ENCODE measurements at regions not wholly inside any gene's neighbourhood (a gene's known extent, or its start where the extent isn't known, plus 50 kb on each side); places are given as distances from the start of the nearest gene placed in this dataset.

DNA sequence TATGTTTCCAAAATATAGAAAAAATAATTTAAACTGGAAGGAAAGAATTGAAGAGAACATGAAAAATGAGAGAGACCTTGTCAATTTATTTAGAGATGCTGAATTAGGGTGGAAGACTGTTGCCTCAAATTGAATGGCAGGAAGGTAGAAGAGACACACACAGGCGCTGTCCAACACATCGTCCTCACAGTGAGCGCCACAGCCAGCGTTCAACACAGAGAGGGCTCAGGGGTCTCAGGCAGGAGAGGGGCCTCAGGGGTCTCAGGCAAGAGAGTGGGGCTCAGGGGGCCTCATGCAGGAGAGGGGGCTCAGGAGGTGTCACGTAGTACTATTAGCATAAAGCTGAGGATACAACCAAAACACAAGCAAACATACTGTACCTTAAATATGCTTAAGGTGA is 65.7 kb downstream of the TMEM18 start:
- Histone ChIP-seq H3K36me3 (ENCODE audit: control insufficient read depth in 2 of 2, extremely low read depth in 1 of 2, insufficient read depth in 1 of 2, low read length in 1 of 2) (no peaks in the 10 kb centered on the region), H3K4me1 (ENCODE audit: control insufficient read depth in 1 of 2, extremely low read depth in 1 of 2, insufficient read depth in 2 of 2, low read length in 2 of 2) (no peaks in the 10 kb centered on the region), H3K27me3 (replicated peaks in 1 of 2; ENCODE audit: control insufficient read depth in 2 of 2, extremely low read depth in 1 of 2, insufficient read depth in 2 of 2, low read length in 1 of 2) (peaks cover 0 to 17% of the 10 kb centered on the region in 2 experiments), H3K9me3 (no peaks in the 10 kb centered on the region), H3K27ac (ENCODE audit: low read length) (no peak overlapping the region), H3K4me3 (ENCODE audit: control insufficient read depth in 1 of 2, extremely low read depth in 1 of 2, low read length in 1 of 2) (no peak overlapping the region)
- H3K9me3 Mint-ChIP-seq = no peaks in the 10 kb centered on the region
- DNase-seq = no peak
- ATAC-seq (replicated peaks in 1 of 4) = no peak
- no peak overlapping the region for H3K27ac Mint-ChIP-seq
- H3K36me3 Mint-ChIP-seq = no peaks in the 10 kb centered on the region
- no peak overlapping the region for H3K4me3 Mint-ChIP-seq
- H3K27me3 Mint-ChIP-seq = peaks cover 13 to 26% of the 10 kb centered on the region in 2 donors
- 88% methylated on average over 4 of the region's 5 CpGs for WGBS (ENCODE audit: insufficient coverage)
- POLR2A ChIA-PET = no interaction called here
- no peaks in the 10 kb centered on the region for H3K4me1 Mint-ChIP-seq
- CTCF ChIA-PET = no interaction called here

DNA sequence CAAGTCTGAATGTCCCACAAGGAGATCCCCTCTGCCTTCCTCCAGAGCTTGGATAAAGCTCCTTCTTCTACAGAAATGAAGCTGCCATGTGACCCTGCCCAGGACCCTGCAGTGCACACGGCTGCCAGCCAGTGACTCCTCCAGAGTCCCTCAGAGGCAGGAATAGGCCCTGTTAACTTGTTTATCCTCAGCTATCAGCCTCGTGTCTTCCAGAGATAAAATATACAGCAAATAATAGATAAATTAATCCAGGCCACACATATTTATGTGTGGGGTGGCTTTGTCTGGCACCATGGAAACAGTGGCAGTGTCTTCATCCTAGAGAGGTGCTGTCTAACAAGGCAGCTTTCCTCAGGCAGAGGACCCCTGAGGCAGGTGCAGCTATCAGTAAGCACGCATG is 66.7 kb downstream of the TMEM18 start:
- no peaks in the 10 kb centered on the region for H3K9me3 Mint-ChIP-seq
- POLR2A ChIA-PET = no interaction called here
- H3K4me1 Mint-ChIP-seq = no peaks in the 10 kb centered on the region
- Histone ChIP-seq H3K4me1 (ENCODE audit: control insufficient read depth in 1 of 2, extremely low read depth in 1 of 2, insufficient read depth in 2 of 2, low read length in 2 of 2) (no peaks in the 10 kb centered on the region), H3K9me3 (no peaks in the 10 kb centered on the region), H3K36me3 (ENCODE audit: control insufficient read depth in 2 of 2, extremely low read depth in 1 of 2, insufficient read depth in 1 of 2, low read length in 1 of 2) (no peaks in the 10 kb centered on the region), H3K27ac (ENCODE audit: low read length) (no peak overlapping the region), H3K4me3 (ENCODE audit: control insufficient read depth in 1 of 2, extremely low read depth in 1 of 2, low read length in 1 of 2) (no peak overlapping the region), H3K27me3 (replicated peaks in 1 of 2; ENCODE audit: control insufficient read depth in 2 of 2, extremely low read depth in 1 of 2, insufficient read depth in 2 of 2, low read length in 1 of 2) (peaks cover 0 to 21% of the 10 kb centered on the region in 2 experiments)
- CTCF ChIA-PET = no interaction called here
- H3K27ac Mint-ChIP-seq = no peak overlapping the region
- H3K27me3 Mint-ChIP-seq = peaks cover 13 to 20% of the 10 kb centered on the region in 2 donors
- no peaks in the 10 kb centered on the region for H3K36me3 Mint-ChIP-seq
- WGBS (ENCODE audit: insufficient coverage) = 100% methylated on average over 1 of the region's 3 CpGs
- ATAC-seq (replicated peaks in 1 of 4) (no peak), DNase-seq (no peak)
- no peak overlapping the region for H3K4me3 Mint-ChIP-seq

DNA sequence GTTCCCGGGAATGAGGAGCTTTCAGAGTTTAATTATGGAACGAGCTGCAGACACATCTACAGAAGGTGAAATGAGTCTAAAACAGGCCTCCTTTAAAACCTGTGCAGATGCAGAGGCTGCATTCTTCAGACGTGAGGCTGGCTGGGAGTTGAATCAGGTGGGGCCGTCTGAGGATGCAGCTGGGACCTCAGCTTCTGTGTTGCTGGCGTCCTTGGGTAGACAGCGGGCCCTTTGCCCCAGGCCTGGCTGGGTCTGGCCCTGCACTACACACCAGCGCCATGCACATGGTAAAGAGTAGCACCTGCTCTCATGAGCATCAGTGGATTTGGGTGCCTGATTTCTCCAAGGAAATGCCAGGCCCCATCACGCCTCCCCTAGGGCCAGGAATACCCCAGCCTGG is 67.3 kb downstream of the TMEM18 start:
- Mint-ChIP-seq H3K36me3 (no peaks in the 10 kb centered on the region), H3K27ac (no peak overlapping the region), H3K4me1 (no peaks in the 10 kb centered on the region), H3K9me3 (no peaks in the 10 kb centered on the region), H3K27me3 (peaks cover 13 to 20% of the 10 kb centered on the region in 2 donors), H3K4me3 (no peak overlapping the region)
- 82% methylated on average over 6 of the region's 8 CpGs for WGBS (ENCODE audit: insufficient coverage)
- DNase-seq (no peak), ATAC-seq (replicated peaks in 1 of 4) (no peak)
- Histone ChIP-seq H3K4me3 (ENCODE audit: control insufficient read depth in 1 of 2, extremely low read depth in 1 of 2, low read length in 1 of 2) (no peak overlapping the region), H3K27me3 (replicated peaks in 1 of 2; ENCODE audit: control insufficient read depth in 2 of 2, extremely low read depth in 1 of 2, insufficient read depth in 2 of 2, low read length in 1 of 2) (peaks cover 0 to 21% of the 10 kb centered on the region in 2 experiments), H3K9me3 (no peaks in the 10 kb centered on the region), H3K36me3 (ENCODE audit: control insufficient read depth in 2 of 2, extremely low read depth in 1 of 2, insufficient read depth in 1 of 2, low read length in 1 of 2) (no peaks in the 10 kb centered on the region), H3K27ac (ENCODE audit: low read length) (no peak overlapping the region), H3K4me1 (ENCODE audit: control insufficient read depth in 1 of 2, extremely low read depth in 1 of 2, insufficient read depth in 2 of 2, low read length in 2 of 2) (no peaks in the 10 kb centered on the region)
- POLR2A ChIA-PET = no interaction called here
- CTCF ChIA-PET = no interaction called here

DNA sequence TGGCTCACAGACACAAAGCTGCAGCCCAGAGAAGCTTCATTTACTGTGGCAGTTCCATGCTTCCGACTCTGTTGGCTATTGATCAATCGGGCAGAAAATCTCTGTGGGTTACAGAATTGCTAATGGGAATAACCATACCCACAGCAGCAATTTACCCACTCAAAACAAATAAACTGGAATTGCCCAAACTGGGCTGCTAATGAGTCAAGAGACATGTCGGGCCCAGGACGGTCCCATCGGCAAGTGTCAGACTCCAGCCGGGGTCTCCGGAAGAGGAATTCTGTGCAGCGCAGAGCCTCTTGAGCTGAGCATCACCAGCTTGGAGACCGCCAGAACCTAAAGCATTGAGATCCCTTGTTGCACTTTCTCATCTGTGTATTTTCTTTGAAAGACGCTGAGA is 67.8 kb downstream of the TMEM18 start:
- ChIA-PET CTCF (no interaction called here), POLR2A (no interaction called here)
- Mint-ChIP-seq H3K36me3 (no peaks in the 10 kb centered on the region), H3K4me3 (no peak overlapping the region), H3K27me3 (peaks cover 13 to 20% of the 10 kb centered on the region in 2 donors), H3K27ac (no peak overlapping the region), H3K4me1 (no peaks in the 10 kb centered on the region), H3K9me3 (no peaks in the 10 kb centered on the region)
- 96% methylated on average over 9 of the region's 10 CpGs for WGBS (ENCODE audit: insufficient coverage)
- H3K9me3 ChIP-seq = no peaks in the 10 kb centered on the region
- H3K27me3 ChIP-seq (replicated peaks in 1 of 2; ENCODE audit: control insufficient read depth in 2 of 2, extremely low read depth in 1 of 2, insufficient read depth in 2 of 2, low read length in 1 of 2) = peaks cover 0 to 21% of the 10 kb centered on the region in 2 experiments
- H3K4me1 ChIP-seq (ENCODE audit: control insufficient read depth in 1 of 2, extremely low read depth in 1 of 2, insufficient read depth in 2 of 2, low read length in 2 of 2) = no peaks in the 10 kb centered on the region
- ATAC-seq (replicated peaks in 1 of 4) = no peak
- no peaks in the 10 kb centered on the region for H3K36me3 ChIP-seq (ENCODE audit: control insufficient read depth in 2 of 2, extremely low read depth in 1 of 2, insufficient read depth in 1 of 2, low read length in 1 of 2)
- no peak overlapping the region for H3K4me3 ChIP-seq (ENCODE audit: control insufficient read depth in 1 of 2, extremely low read depth in 1 of 2, low read length in 1 of 2)
- no peak for DNase-seq
- no peak overlapping the region for H3K27ac ChIP-seq (ENCODE audit: low read length)

DNA sequence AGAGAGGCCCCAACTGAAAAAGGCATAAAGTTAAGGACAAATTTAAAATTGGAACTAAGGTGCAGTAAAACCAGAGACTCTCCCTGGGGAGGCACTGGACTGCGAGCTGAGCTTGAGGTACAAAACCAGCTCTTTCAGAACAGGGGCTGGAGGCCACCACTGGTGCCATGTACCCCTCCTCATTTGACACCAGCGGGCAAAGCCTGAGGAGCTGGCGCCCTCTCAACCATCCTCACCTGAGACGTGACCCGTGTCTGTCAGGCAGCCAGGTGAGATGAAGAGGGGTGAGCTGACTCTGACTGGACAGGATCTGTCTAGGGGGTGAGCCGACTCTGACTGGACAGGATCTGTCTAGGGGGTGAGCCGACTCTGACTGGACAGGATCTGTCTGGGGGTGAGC is 68.5 kb downstream of the TMEM18 start:
- no peak overlapping the region for H3K4me3 Mint-ChIP-seq
- H3K27me3 Mint-ChIP-seq = peaks cover 13 to 17% of the 10 kb centered on the region in 2 donors
- ChIA-PET POLR2A (interaction anchor here in 1 of 2 donors (0.7 kb wide), 1 partner anchor 102 kb away, joined by 3 read pairs; no protein-coding TSS in a partner anchor), CTCF (no interaction called here)
- peaks cover 0 to 21% of the 10 kb centered on the region in 2 experiments for H3K27me3 ChIP-seq (replicated peaks in 1 of 2; ENCODE audit: control insufficient read depth in 2 of 2, extremely low read depth in 1 of 2, insufficient read depth in 2 of 2, low read length in 1 of 2)
- no peaks in the 10 kb centered on the region for H3K4me1 ChIP-seq (ENCODE audit: control insufficient read depth in 1 of 2, extremely low read depth in 1 of 2, insufficient read depth in 2 of 2, low read length in 2 of 2)
- peaks cover 0 to 4% (median 0%) of the 10 kb centered on the region in 3 donors for H3K9me3 Mint-ChIP-seq
- H3K36me3 ChIP-seq (ENCODE audit: control insufficient read depth in 2 of 2, extremely low read depth in 1 of 2, insufficient read depth in 1 of 2, low read length in 1 of 2) = no peaks in the 10 kb centered on the region
- no peak overlapping the region for H3K27ac ChIP-seq (ENCODE audit: low read length)
- H3K4me3 ChIP-seq (ENCODE audit: control insufficient read depth in 1 of 2, extremely low read depth in 1 of 2, low read length in 1 of 2) = no peak overlapping the region
- no peak for ATAC-seq (replicated peaks in 1 of 4)
- WGBS (ENCODE audit: insufficient coverage) = 58% methylated on average over 2 of the region's 7 CpGs
- DNase-seq = no peak
- no peaks in the 10 kb centered on the region for H3K36me3 Mint-ChIP-seq
- no peaks in the 10 kb centered on the region for H3K9me3 ChIP-seq
- peaks cover 0 to 6% (median 0%) of the 10 kb centered on the region in 3 donors for H3K4me1 Mint-ChIP-seq
- no peak overlapping the region for H3K27ac Mint-ChIP-seq

DNA sequence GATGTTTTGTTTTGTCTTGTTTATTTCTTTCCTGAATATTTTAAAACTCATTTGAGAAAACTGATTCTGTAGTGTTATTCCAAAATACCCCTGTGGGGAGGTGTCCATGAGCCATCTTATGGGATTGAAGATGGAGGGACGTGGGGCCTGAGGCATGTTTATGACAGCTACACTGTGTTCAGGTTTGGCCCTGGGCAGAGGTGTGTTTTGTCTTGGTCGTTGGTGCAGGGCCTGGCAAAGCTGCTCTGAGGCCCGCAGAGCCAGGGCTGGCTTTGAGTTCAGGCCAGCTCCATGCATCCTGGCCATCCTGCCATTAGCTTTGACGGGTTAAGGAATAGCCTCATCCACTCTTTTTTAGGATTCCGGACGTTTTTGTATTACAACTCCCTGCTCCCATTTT is 68.9 kb downstream of the TMEM18 start:
- 25% methylated on average over 1 of the region's 6 CpGs for WGBS (ENCODE audit: insufficient coverage)
- POLR2A ChIA-PET = interaction anchor here in 1 of 2 donors (0.7 kb wide), 1 partner anchor 103 kb away, joined by 3 read pairs; no protein-coding TSS in a partner anchor

DNA sequence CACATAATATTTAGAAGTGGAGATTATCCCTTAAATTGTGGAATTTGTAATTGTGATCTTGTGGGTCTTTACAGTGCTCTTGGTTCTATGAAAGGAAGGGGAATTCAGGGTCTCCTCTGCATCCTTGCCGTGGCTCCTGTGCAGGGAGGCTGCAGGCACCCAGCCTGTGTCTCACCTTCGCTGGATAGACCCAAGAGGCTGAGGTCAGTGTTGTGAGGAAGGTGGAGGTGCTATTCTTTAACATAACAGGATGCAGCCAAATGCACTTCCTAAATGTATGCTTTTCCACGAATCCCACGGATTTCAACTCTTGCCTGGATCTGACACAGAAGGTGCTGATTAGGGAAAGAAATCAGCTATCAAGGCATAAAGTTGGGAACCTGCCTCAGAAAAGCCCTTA is 69.5 kb downstream of the TMEM18 start:
- peaks cover 0 to 4% (median 0%) of the 10 kb centered on the region in 3 donors for H3K9me3 Mint-ChIP-seq
- ChIA-PET CTCF (no interaction called here), POLR2A (no interaction called here)
- Histone ChIP-seq H3K4me1 (ENCODE audit: control insufficient read depth in 1 of 2, extremely low read depth in 1 of 2, insufficient read depth in 2 of 2, low read length in 2 of 2) (no peaks in the 10 kb centered on the region), H3K36me3 (ENCODE audit: control insufficient read depth in 2 of 2, extremely low read depth in 1 of 2, insufficient read depth in 1 of 2, low read length in 1 of 2) (no peaks in the 10 kb centered on the region), H3K9me3 (no peaks in the 10 kb centered on the region), H3K27ac (ENCODE audit: low read length) (no peak overlapping the region), H3K4me3 (ENCODE audit: control insufficient read depth in 1 of 2, extremely low read depth in 1 of 2, low read length in 1 of 2) (no peak overlapping the region), H3K27me3 (replicated peaks in 1 of 2; ENCODE audit: control insufficient read depth in 2 of 2, extremely low read depth in 1 of 2, insufficient read depth in 2 of 2, low read length in 1 of 2) (peaks cover 0 to 21% of the 10 kb centered on the region in 2 experiments)
- H3K27ac Mint-ChIP-seq = no peak overlapping the region
- peaks cover 0 to 9% (median 0%) of the 10 kb centered on the region in 3 donors for H3K4me1 Mint-ChIP-seq
- H3K36me3 Mint-ChIP-seq = no peaks in the 10 kb centered on the region
- H3K27me3 Mint-ChIP-seq = peaks cover 9 to 12% of the 10 kb centered on the region in 2 donors
- no peak overlapping the region for H3K4me3 Mint-ChIP-seq
- DNase-seq (no peak), ATAC-seq (replicated peaks in 1 of 4) (no peak)
- WGBS (ENCODE audit: insufficient coverage) = 83% methylated on average over 1 of the region's 4 CpGs

More for the DNA sequence above, 68.9 kb downstream of the TMEM18 start:
- Mint-ChIP-seq H3K27me3 (peaks cover 9 to 14% of the 10 kb centered on the region in 2 donors), H3K9me3 (peaks cover 0 to 4% (median 0%) of the 10 kb centered on the region in 3 donors), H3K27ac (no peak overlapping the region), H3K4me1 (peaks cover 0 to 9% (median 0%) of the 10 kb centered on the region in 3 donors), H3K36me3 (no peaks in the 10 kb centered on the region), H3K4me3 (no peak overlapping the region)
- no peaks in the 10 kb centered on the region for H3K9me3 ChIP-seq
- no peak overlapping the region for H3K27ac ChIP-seq (ENCODE audit: low read length)
- no peaks in the 10 kb centered on the region for H3K4me1 ChIP-seq (ENCODE audit: control insufficient read depth in 1 of 2, extremely low read depth in 1 of 2, insufficient read depth in 2 of 2, low read length in 2 of 2)
- H3K27me3 ChIP-seq (replicated peaks in 1 of 2; ENCODE audit: control insufficient read depth in 2 of 2, extremely low read depth in 1 of 2, insufficient read depth in 2 of 2, low read length in 1 of 2) = peaks cover 0 to 21% of the 10 kb centered on the region in 2 experiments
- H3K4me3 ChIP-seq (ENCODE audit: control insufficient read depth in 1 of 2, extremely low read depth in 1 of 2, low read length in 1 of 2) = no peak overlapping the region
- ATAC-seq (replicated peaks in 1 of 4) (no peak), DNase-seq (no peak)
- CTCF ChIA-PET = no interaction called here
- H3K36me3 ChIP-seq (ENCODE audit: control insufficient read depth in 2 of 2, extremely low read depth in 1 of 2, insufficient read depth in 1 of 2, low read length in 1 of 2) = no peaks in the 10 kb centered on the region

Measured in T-cell (primary cell).